ENCODE measurements at regions not wholly inside any gene's neighbourhood (a gene's known extent, or its start where the extent isn't known, plus 50 kb on each side); places are given as distances from the start of the nearest gene placed in this dataset.

DNA sequence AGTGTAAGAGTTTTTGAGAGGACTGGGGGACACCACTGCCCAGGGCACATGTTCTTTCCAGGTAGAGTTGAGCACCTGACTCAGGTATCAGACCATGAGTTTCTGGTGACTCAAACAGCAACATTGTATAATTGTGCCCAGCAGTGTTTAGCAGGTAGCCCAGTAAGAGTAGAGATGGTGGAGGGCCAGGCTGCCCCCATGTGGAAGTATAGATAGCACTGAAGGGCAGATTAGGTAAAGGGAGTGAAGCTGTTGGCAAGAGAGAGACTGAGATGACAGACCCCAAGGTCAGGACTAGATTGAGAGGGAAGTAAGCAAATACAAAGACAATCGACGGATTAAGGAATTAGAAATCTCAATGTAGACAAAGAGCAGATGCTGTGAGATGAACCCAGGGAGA lies 74.6 kb downstream of the TRIM42 start:
- intact Hi-C loops (cut with DNase I) = no loop called here
- DNase-seq = no peak
- Histone ChIP-seq H3K27me3 (ENCODE audit: control insufficient read depth in 1 of 2, insufficient read depth in 2 of 2, low read length in 1 of 2) (no peaks in the 10 kb centered on the region), H3K27ac (ENCODE audit: low read depth in 1 of 2, low read length in 2 of 2) (no peak overlapping the region), H3K4me1 (ENCODE audit: control insufficient read depth in 1 of 2, insufficient read depth in 2 of 2, low read length in 2 of 2) (no peaks in the 10 kb centered on the region), H3K9me3 (ENCODE audit: control insufficient read depth, low read length) (no peaks in the 10 kb centered on the region), H3K4me3 (ENCODE audit: low read length in 2 of 2) (no peak overlapping the region), H3K36me3 (ENCODE audit: control insufficient read depth in 1 of 2, insufficient read depth in 2 of 2, low read length in 1 of 2) (no peaks in the 10 kb centered on the region)
- no peak for ATAC-seq (ENCODE audit: low FRiP score)
- WGBS, 2 donors = 89 to 93% methylated on average over 2 of the region's 2 CpGs

DNA sequence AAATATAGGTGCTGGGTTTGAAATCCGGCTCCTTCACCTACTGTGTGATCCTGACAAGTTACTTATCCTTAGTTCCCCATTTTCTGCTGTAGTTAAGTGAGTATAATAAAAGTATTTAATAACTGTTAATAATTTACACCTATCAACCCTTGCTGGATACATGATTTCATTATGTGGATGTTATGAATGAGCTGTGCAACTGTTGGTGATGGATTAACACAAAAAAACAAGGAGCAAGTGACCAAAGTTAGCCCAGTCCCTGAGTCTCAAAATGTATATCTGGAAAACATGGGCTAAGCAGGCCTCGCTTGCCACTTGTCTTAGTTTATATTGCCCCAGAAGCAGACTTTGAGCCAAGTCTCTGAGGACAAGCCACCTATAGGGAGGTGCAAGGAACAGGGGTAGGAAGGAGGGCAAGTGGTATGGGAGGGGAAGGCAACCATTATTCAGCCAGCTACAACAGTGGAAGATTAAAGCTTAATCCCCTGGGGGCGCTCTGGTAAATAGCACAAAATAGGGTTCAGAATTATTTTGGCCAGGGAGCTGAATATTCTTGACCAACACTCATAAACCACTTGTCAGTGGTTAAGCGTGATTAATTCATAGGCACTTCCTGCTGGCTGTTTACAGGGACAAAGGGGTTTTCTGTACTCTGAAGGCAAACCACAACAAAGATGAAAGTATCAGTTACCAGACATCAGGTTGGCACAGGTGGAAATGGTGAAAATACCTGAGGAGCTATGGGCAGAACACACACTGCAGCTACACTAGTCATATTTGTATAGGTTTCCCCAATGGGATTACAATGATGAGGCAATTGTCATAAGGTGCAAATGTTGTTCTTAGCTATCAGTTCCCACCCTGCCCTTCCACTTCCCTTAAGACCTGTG lies 76.2 kb downstream of the TRIM42 start:
- no peak overlapping the region for H3K4me3 ChIP-seq (ENCODE audit: low read length in 2 of 2)
- peaks cover 1% of the 10 kb centered on the region for H3K9me3 ChIP-seq (ENCODE audit: control insufficient read depth, low read length)
- DNase-seq = no peak
- WGBS, 2 donors = 72 to 80% methylated on average over 4 of the region's 4 CpGs
- no peaks in the 10 kb centered on the region for H3K4me1 ChIP-seq (ENCODE audit: control insufficient read depth in 1 of 2, insufficient read depth in 2 of 2, low read length in 2 of 2)
- H3K36me3 ChIP-seq (ENCODE audit: control insufficient read depth in 1 of 2, insufficient read depth in 2 of 2, low read length in 1 of 2) = no peaks in the 10 kb centered on the region
- ATAC-seq (ENCODE audit: low FRiP score) = no peak
- no peaks in the 10 kb centered on the region for H3K27me3 ChIP-seq (ENCODE audit: control insufficient read depth in 1 of 2, insufficient read depth in 2 of 2, low read length in 1 of 2)
- no peak overlapping the region for H3K27ac ChIP-seq (ENCODE audit: low read depth in 1 of 2, low read length in 2 of 2)
- intact Hi-C loops (cut with DNase I) = no loop called here

DNA sequence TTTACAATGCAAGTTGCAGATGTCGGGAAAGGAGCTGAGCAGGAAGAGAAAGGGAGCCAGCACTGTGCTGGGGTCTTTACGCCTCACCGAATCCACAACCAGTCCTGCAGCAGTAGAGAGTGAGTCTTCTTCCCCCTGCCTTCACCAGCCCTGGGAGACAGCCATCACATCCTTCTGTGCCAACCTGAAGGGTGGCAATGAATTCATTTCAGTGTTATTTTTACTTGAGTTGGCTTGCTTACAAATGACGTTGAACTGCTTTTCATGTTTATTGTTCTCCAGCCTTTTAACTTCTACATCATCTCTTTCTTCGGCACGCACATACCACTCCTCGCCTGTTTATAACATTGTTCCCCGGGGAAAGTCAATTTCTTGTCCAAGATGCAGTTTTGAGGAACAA lies 77.1 kb downstream of the TRIM42 start:
- H3K36me3 ChIP-seq (ENCODE audit: control insufficient read depth in 1 of 2, insufficient read depth in 2 of 2, low read length in 1 of 2) = no peaks in the 10 kb centered on the region
- H3K4me3 ChIP-seq (ENCODE audit: low read length in 2 of 2) = no peak overlapping the region
- H3K4me1 ChIP-seq (ENCODE audit: control insufficient read depth in 1 of 2, insufficient read depth in 2 of 2, low read length in 2 of 2) = no peaks in the 10 kb centered on the region
- peaks cover 1% of the 10 kb centered on the region for H3K9me3 ChIP-seq (ENCODE audit: control insufficient read depth, low read length)
- ATAC-seq (ENCODE audit: low FRiP score) (no peak), DNase-seq (no peak)
- H3K27ac ChIP-seq (ENCODE audit: low read depth in 1 of 2, low read length in 2 of 2) = no peak overlapping the region
- intact Hi-C loops (cut with DNase I) = no loop called here
- no peaks in the 10 kb centered on the region for H3K27me3 ChIP-seq (ENCODE audit: control insufficient read depth in 1 of 2, insufficient read depth in 2 of 2, low read length in 1 of 2)
- 36 to 37% methylated on average over 8 of the region's 8 CpGs for WGBS, 2 donors

DNA sequence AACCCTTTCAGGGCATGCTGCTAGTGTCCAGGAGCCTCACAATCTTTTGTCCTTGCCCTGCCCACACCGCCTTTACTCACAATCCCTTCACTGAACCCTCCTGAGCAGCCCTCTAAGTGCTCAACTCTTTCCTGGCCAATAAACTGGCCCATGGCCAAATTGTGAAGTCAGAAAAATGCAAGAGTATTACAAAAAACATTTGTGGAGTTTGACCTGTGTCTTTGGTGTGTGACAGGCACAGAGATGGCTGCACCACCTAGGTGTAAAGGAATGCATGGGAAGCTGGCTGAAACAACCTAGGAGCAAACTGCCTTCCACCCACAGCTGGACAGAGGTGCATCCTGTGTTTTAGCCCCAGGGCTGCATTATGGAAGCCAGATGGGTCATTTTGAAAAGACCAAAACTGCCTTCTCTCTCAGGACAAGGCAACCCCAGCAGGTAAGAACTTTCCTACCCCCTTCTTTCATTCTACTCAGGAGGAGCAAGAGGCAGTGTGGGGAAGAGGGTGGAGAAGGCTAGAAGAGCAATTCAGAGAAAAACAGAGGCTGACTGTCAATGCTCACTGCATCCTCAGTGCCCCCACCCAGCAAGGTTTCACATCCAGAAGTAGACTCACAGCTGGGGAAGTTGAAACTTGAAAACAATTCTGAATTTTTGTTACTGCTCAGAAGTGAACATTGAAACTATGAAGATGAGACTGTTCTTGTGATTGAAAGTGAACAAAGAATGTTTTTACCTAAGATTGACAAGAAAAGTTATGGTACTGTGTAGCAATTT lies 78.6 kb downstream of the TRIM42 start:
- no peak overlapping the region for H3K27ac ChIP-seq (ENCODE audit: low read depth in 1 of 2, low read length in 2 of 2)
- no peaks in the 10 kb centered on the region for H3K27me3 ChIP-seq (ENCODE audit: control insufficient read depth in 1 of 2, insufficient read depth in 2 of 2, low read length in 1 of 2)
- 0 to 44% methylated on average over 1 of the region's 1 CpG for WGBS, 2 donors
- H3K36me3 ChIP-seq (ENCODE audit: control insufficient read depth in 1 of 2, insufficient read depth in 2 of 2, low read length in 1 of 2) = no peaks in the 10 kb centered on the region
- H3K9me3 ChIP-seq (ENCODE audit: control insufficient read depth, low read length) = peaks cover 1% of the 10 kb centered on the region
- no peak for ATAC-seq (ENCODE audit: low FRiP score)
- no peak overlapping the region for H3K4me3 ChIP-seq (ENCODE audit: low read length in 2 of 2)
- no peaks in the 10 kb centered on the region for H3K4me1 ChIP-seq (ENCODE audit: control insufficient read depth in 1 of 2, insufficient read depth in 2 of 2, low read length in 2 of 2)
- intact Hi-C loops (cut with DNase I) = no loop called here
- DNase-seq = no peak

DNA sequence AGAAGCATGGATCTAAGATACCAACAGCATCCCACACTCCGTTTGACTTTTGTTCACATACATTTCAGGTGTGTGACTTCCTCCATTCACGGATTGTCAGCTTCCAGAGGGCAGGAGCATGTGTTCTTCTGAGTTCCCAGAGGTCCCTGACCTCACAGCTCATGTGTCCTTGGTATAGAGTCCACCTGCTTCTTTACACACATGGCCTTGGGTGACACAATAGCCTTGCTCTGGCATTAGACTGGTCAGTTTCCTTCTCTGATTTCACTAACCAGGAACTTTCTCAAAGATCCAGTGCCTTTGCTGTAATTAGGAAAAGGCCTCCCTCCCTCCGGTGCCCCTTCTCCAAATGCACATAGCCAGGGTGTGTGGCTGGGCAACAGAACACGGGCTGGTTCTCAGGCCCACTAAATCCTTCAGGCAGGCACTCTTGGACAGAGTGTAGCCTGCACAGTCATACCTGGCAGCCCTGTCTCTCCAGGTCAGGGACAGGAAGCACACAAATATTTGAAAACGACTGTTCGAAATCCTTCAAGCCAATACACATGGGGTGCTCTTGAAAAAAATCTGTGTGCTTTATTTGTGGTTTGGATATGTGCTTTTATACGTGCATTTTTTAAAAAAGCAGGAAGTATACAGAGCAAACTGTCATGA lies 81.1 kb downstream of the TRIM42 start:
- intact Hi-C loops (cut with DNase I) = no loop called here
- no peaks in the 10 kb centered on the region for H3K27me3 ChIP-seq (ENCODE audit: control insufficient read depth in 1 of 2, insufficient read depth in 2 of 2, low read length in 1 of 2)
- H3K4me1 ChIP-seq (ENCODE audit: control insufficient read depth in 1 of 2, insufficient read depth in 2 of 2, low read length in 2 of 2) = no peaks in the 10 kb centered on the region
- no peak for DNase-seq
- no peaks in the 10 kb centered on the region for H3K36me3 ChIP-seq (ENCODE audit: control insufficient read depth in 1 of 2, insufficient read depth in 2 of 2, low read length in 1 of 2)
- no peak overlapping the region for H3K27ac ChIP-seq (ENCODE audit: low read depth in 1 of 2, low read length in 2 of 2)
- ATAC-seq (ENCODE audit: low FRiP score) = no peak
- no peak overlapping the region for H3K4me3 ChIP-seq (ENCODE audit: low read length in 2 of 2)
- 53 to 57% methylated on average over 7 of the region's 7 CpGs for WGBS, 2 donors
- peaks cover 1% of the 10 kb centered on the region for H3K9me3 ChIP-seq (ENCODE audit: control insufficient read depth, low read length)

DNA sequence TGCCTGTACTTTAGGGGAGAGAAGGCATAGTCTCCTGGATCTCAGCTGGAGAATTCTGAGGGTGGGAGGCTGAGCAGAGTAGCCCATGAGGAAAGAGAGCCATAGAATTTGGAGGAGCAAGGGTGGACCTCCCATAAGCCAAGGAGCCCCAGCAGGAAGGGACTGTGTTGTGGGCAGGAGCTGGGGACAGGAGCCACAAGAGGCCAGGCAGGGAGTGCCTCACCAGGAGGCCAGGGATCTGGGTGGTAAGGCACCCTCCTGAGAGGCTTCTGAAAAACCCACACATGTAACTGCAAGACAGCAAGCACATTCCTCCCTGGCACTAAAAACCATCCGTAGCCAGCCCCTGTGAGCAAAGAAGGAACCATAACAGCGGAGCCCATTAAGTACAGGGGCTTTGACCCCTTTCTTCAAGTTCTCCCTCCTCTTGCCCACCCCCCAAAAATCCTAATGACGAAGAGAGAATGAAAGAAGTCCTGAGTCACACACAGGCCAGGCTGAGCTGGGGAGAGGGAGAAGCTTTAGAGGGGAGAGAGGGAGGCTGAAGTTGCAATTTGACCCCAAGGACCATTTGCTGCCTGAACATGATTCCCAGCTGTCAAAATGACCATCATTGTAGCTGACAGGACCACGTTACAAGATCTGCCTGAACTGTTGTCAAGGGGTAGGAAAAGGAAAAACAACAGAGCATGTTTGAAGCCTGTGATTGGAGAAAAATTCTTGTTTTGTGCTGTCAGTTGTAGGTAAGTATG lies 82.6 kb downstream of the TRIM42 start:
- H3K27ac ChIP-seq (ENCODE audit: low read depth in 1 of 2, low read length in 2 of 2) = no peak overlapping the region
- H3K27me3 ChIP-seq (ENCODE audit: control insufficient read depth in 1 of 2, insufficient read depth in 2 of 2, low read length in 1 of 2) = no peaks in the 10 kb centered on the region
- H3K4me3 ChIP-seq (ENCODE audit: low read length in 2 of 2) = no peak overlapping the region
- no peak for DNase-seq
- no peak for ATAC-seq (ENCODE audit: low FRiP score)
- peaks cover 1% of the 10 kb centered on the region for H3K9me3 ChIP-seq (ENCODE audit: control insufficient read depth, low read length)
- intact Hi-C loops (cut with DNase I) = no loop called here
- 50 to 72% methylated on average over 4 of the region's 4 CpGs for WGBS, 2 donors
- no peaks in the 10 kb centered on the region for H3K36me3 ChIP-seq (ENCODE audit: control insufficient read depth in 1 of 2, insufficient read depth in 2 of 2, low read length in 1 of 2)
- no peaks in the 10 kb centered on the region for H3K4me1 ChIP-seq (ENCODE audit: control insufficient read depth in 1 of 2, insufficient read depth in 2 of 2, low read length in 2 of 2)

DNA sequence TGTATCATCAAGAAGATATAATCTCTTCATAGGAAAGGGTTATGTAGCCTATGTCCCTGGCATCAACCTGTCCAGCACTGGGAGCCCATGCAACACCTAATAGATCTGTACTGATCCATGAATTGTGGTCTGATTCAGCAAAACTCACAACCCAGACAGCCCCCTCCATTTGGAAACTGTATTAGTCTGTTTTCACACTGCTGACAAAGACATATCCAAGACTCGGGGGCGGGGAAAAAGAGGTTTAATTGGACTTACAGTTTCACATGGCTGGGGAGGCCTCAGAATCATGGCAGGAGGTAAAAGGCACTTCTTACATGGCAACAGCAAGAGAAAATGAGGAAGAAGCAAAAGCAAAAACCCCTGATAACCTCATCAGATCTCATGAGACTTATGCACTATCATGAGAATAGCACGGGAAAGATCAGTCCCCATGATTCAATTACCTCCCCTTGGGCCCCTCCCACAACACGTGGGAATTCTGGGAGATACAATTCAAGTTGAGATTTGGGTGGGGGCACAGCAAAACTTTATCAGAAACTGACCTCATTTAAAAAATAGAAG lies 83.3 kb downstream of the TRIM42 start:
- ATAC-seq (ENCODE audit: low FRiP score) = no peak
- 65 to 74% methylated on average over 4 of the region's 4 CpGs for WGBS, 2 donors
- Histone ChIP-seq H3K4me1 (ENCODE audit: control insufficient read depth in 1 of 2, insufficient read depth in 2 of 2, low read length in 2 of 2) (no peaks in the 10 kb centered on the region), H3K27ac (ENCODE audit: low read depth in 1 of 2, low read length in 2 of 2) (no peak overlapping the region), H3K4me3 (ENCODE audit: low read length in 2 of 2) (no peak overlapping the region), H3K27me3 (ENCODE audit: control insufficient read depth in 1 of 2, insufficient read depth in 2 of 2, low read length in 1 of 2) (no peaks in the 10 kb centered on the region), H3K36me3 (ENCODE audit: control insufficient read depth in 1 of 2, insufficient read depth in 2 of 2, low read length in 1 of 2) (no peaks in the 10 kb centered on the region), H3K9me3 (ENCODE audit: control insufficient read depth, low read length) (peaks cover 1% of the 10 kb centered on the region)
- intact Hi-C loops (cut with DNase I) = no loop called here
- DNase-seq = no peak

DNA sequence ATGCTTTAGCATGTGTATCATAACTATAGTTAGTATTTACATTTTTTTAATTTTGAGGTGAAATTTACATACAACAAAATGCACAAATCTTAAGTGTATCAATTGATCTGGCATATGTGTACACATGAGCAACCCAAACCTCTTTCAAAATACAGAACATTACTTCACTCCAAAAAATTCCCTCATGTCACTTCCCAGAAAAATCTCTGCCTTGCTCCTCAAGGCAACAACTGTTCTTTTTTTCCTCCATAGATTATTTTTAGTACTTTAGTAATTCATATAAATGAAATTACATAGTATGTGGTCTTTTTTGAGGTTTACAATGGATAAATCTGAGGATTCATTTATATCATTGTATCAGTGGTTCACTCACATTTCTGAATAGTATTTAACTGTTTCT lies 84.9 kb downstream of the TRIM42 start:
- intact Hi-C loops (cut with DNase I) = no loop called here
- Histone ChIP-seq H3K4me1 (ENCODE audit: control insufficient read depth in 1 of 2, insufficient read depth in 2 of 2, low read length in 2 of 2) (no peaks in the 10 kb centered on the region), H3K9me3 (ENCODE audit: control insufficient read depth, low read length) (peaks cover 1% of the 10 kb centered on the region), H3K4me3 (ENCODE audit: low read length in 2 of 2) (no peak overlapping the region), H3K36me3 (ENCODE audit: control insufficient read depth in 1 of 2, insufficient read depth in 2 of 2, low read length in 1 of 2) (no peaks in the 10 kb centered on the region), H3K27me3 (ENCODE audit: control insufficient read depth in 1 of 2, insufficient read depth in 2 of 2, low read length in 1 of 2) (no peaks in the 10 kb centered on the region), H3K27ac (ENCODE audit: low read depth in 1 of 2, low read length in 2 of 2) (no peak overlapping the region)
- no peak for DNase-seq
- no peak for ATAC-seq (ENCODE audit: low FRiP score)

Data from aorta (tissue), 5 donors.